HEK293 (cell line): ENCODE measurements at regions not wholly inside any gene's neighbourhood (a gene's known extent, or its start where the extent isn't known, plus 50 kb on each side); places are given as distances from the start of the nearest gene placed in this dataset.

ENCODE experiments used
- CTCF ChIA-PET: fragments of 350-600 bp; formaldehyde crosslinking; extraction: SDS; loops from one replicate; lab custom pipeline; 2021; ENCODE audit warnings: antibody characterized with exemption; lab: Yijun Ruan, JAX
- POLR2A ChIA-PET: fragments of 300-600 bp; formaldehyde crosslinking; extraction: SDS; loops from one replicate; lab custom pipeline; 2020; ENCODE audit warnings: antibody characterized with exemption, inconsistent platforms; lab: Yijun Ruan, JAX
- H3K27ac ChIP-seq: fragments of 200-500 bp; sonication (Bioruptor generic); 2 replicates; pipeline ENCODE4 v1.5.1; 2014; ENCODE audit warnings: low read depth, low read length, control low read depth, inconsistent platforms; ENCODE audit errors: extremely low read depth
- H3K36me3 ChIP-seq, 2 experiments: fragments of 200-500 bp in 1 of 2; sonication (Bioruptor generic) in 1 of 2; 1 replicate in 1 of 2; 2 replicates in 1 of 2; pipeline ENCODE4 v1.5.1; 2014 to 2017; ENCODE audit warnings: inconsistent platforms in 2 of 2, low read length in 2 of 2; ENCODE audit not compliant: control insufficient read depth in 2 of 2, insufficient read depth in 1 of 2
- H3K4me1 ChIP-seq: fragments of 200-500 bp; sonication (Bioruptor generic); 2 replicates; pipeline ENCODE4 v1.5.1; 2014; ENCODE audit warnings: mild to moderate bottlenecking, low read length, inconsistent platforms; ENCODE audit not compliant: control insufficient read depth, insufficient read depth
- H3K4me3 ChIP-seq: 2 replicates; pipeline ENCODE4 v1.5.1; 2011; ENCODE audit warnings: low read depth, mild to moderate bottlenecking, control low read depth, low read length, moderate library complexity
- H3K9me3 ChIP-seq: fragments of 200-500 bp; sonication (Bioruptor generic); 2 replicates; pipeline ENCODE4 v1.5.1; 2014; ENCODE audit warnings: low read depth, low read length, inconsistent platforms; ENCODE audit not compliant: control insufficient read depth, insufficient read depth
- GFI1B ChIP-seq: fragments of 450-650 bp; formaldehyde crosslinking; IDR thresholded peaks from 2 replicates; pipeline ENCODE4 v1.5.1; 2016; ENCODE audit warnings: missing biosample characterization, missing genetic modification characterization
- SALL2 ChIP-seq: fragments of 450-650 bp; formaldehyde crosslinking; IDR thresholded peaks from 2 replicates; pipeline ENCODE4 v1.5.0; 2017; ENCODE audit warnings: missing biosample characterization, mild to moderate bottlenecking, missing genetic modification characterization, borderline replicate concordance
- SETDB1 ChIP-seq: IDR thresholded peaks from one replicate; pipeline ENCODE4 v1.6.1; 2017; ENCODE audit warnings: mild to moderate bottlenecking, low read length, moderate library complexity, mixed read lengths; ENCODE audit not compliant: insufficient read length
- SP7 ChIP-seq: fragments of 450-650 bp; formaldehyde crosslinking; IDR thresholded peaks from 2 replicates; pipeline ENCODE4 v1.5.1; 2016; ENCODE audit warnings: missing biosample characterization, missing genetic modification characterization
- TCF7L2 ChIP-seq: IDR thresholded peaks from 2 replicates; pipeline ENCODE4 v1.6.1; 2011; ENCODE audit warnings: low read depth, mild to moderate bottlenecking, inconsistent platforms, low read length, moderate library complexity, borderline replicate concordance
- YY1 ChIP-seq: fragments of 450-650 bp; formaldehyde crosslinking; IDR thresholded peaks from 2 replicates; pipeline ENCODE4 v1.5.1; 2018; ENCODE audit warnings: missing biosample characterization, missing genetic modification characterization
- ZFHX2 ChIP-seq: fragments of 450-650 bp; formaldehyde crosslinking; conservative IDR thresholded peaks from 2 replicates; pipeline ENCODE4 v1.5.1; 2016; ENCODE audit warnings: missing biosample characterization, missing genetic modification characterization
- ZNF202 ChIP-seq: fragments of 450-650 bp; formaldehyde crosslinking; IDR thresholded peaks from 2 replicates; pipeline ENCODE4 v1.5.1; 2016; ENCODE audit warnings: missing biosample characterization, missing genetic modification characterization, borderline replicate concordance
- ZNF324 ChIP-seq: fragments of 450-650 bp; formaldehyde crosslinking; IDR thresholded peaks from 2 replicates; pipeline ENCODE4 v1.5.1; 2016; ENCODE audit warnings: missing biosample characterization, missing genetic modification characterization
- ZNF433 ChIP-seq: fragments of 450-650 bp; formaldehyde crosslinking; IDR thresholded peaks from 2 replicates; pipeline ENCODE4 v1.5.1; 2016; ENCODE audit warnings: missing biosample characterization, missing genetic modification characterization, low read depth
- ZNF544 ChIP-seq: fragments of 450-650 bp; formaldehyde crosslinking; IDR thresholded peaks from 2 replicates; pipeline ENCODE4 v1.5.0; 2017; ENCODE audit warnings: missing biosample characterization, missing genetic modification characterization
- ZNF558 ChIP-seq: fragments of 450-650 bp; formaldehyde crosslinking; IDR thresholded peaks from 2 replicates; pipeline ENCODE4 v1.5.1; 2016; ENCODE audit warnings: missing biosample characterization, missing genetic modification characterization
- ZNF654 ChIP-seq: fragments of 450-650 bp; formaldehyde crosslinking; IDR thresholded peaks from 2 replicates; pipeline ENCODE4 v1.5.1; 2016; ENCODE audit warnings: low read depth, missing biosample characterization, missing genetic modification characterization
- ZNF670 ChIP-seq: fragments of 450-650 bp; formaldehyde crosslinking; IDR thresholded peaks from 2 replicates; pipeline ENCODE4 v1.5.1; 2016; ENCODE audit warnings: missing biosample characterization, missing genetic modification characterization, low read depth
- ZNF707 ChIP-seq: fragments of 450-650 bp; formaldehyde crosslinking; IDR thresholded peaks from 2 replicates; pipeline ENCODE4 v1.5.1; 2016; ENCODE audit warnings: missing biosample characterization, missing genetic modification characterization
- ZNF76 ChIP-seq: fragments of 450-650 bp; formaldehyde crosslinking; IDR thresholded peaks from 2 replicates; pipeline ENCODE4; 2016; ENCODE audit warnings: low read depth, missing biosample characterization, missing genetic modification characterization, borderline replicate concordance
- ZNF768 ChIP-seq: fragments of 450-650 bp; formaldehyde crosslinking; IDR thresholded peaks from 2 replicates; pipeline ENCODE4 v1.5.1; 2018; ENCODE audit warnings: missing biosample characterization, mild to moderate bottlenecking, missing genetic modification characterization
- ZNF785 ChIP-seq: fragments of 450-650 bp; formaldehyde crosslinking; IDR thresholded peaks from 2 replicates; pipeline ENCODE4 v1.5.1; 2016; ENCODE audit warnings: missing biosample characterization, missing genetic modification characterization
- TF ChIP-seq, protein P1 (sequence below): fragments of 450-650 bp; formaldehyde crosslinking; IDR thresholded peaks from 2 replicates; pipeline ENCODE4 v1.5.1; 2017; ENCODE audit warnings: missing biosample characterization, missing genetic modification characterization
- TF ChIP-seq, protein P2 (sequence below): fragments of 450-650 bp; formaldehyde crosslinking; IDR thresholded peaks from 2 replicates; pipeline ENCODE4 v1.5.1; 2017; ENCODE audit warnings: missing biosample characterization, missing genetic modification characterization

DNA sequence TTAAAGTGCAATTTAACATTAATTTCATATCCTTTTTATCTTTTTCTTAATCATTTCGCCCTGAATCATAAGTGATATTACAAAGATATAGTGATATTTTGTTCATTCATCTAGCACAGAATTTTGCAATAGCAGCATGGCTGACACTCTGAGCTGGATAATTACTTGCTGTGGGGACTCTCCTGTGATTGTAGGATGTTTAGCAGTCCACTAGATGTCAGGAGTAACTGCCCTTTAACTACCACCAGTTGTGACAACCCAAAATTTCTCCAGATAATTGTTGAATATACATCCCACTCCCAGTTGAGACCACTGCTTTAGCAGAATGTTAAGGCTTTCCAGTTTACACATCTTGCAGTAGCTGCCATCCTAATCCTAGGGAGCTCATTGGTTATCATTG lies 196.8 kb upstream of the MBNL1 start:
- H3K4me3 ChIP-seq, result no peak overlapping the region
- H3K36me3 ChIP-seq, result no peaks in the 10 kb centered on the region
- no peaks in the 10 kb centered on the region for H3K9me3 ChIP-seq
- TF ChIP-seq, protein P1, sequence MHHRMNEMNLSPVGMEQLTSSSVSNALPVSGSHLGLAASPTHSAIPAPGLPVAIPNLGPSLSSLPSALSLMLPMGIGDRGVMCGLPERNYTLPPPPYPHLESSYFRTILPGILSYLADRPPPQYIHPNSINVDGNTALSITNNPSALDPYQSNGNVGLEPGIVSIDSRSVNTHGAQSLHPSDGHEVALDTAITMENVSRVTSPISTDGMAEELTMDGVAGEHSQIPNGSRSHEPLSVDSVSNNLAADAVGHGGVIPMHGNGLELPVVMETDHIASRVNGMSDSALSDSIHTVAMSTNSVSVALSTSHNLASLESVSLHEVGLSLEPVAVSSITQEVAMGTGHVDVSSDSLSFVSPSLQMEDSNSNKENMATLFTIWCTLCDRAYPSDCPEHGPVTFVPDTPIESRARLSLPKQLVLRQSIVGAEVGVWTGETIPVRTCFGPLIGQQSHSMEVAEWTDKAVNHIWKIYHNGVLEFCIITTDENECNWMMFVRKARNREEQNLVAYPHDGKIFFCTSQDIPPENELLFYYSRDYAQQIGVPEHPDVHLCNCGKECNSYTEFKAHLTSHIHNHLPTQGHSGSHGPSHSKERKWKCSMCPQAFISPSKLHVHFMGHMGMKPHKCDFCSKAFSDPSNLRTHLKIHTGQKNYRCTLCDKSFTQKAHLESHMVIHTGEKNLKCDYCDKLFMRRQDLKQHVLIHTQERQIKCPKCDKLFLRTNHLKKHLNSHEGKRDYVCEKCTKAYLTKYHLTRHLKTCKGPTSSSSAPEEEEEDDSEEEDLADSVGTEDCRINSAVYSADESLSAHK (tag by site-specific recombination), result no peak
- peak; percentile 61 for TF ChIP-seq ZNF654 (tag by site-specific recombination)
- TF ChIP-seq, all 188 proteins: peak for 1
- POLR2A ChIA-PET, result no interaction called here
- Histone ChIP-seq H3K27ac (no peak overlapping the region), H3K4me1 (no peaks in the 10 kb centered on the region)
- CTCF ChIA-PET, result interaction anchor here (0.5 to 2.3 kb wide), 18 partner anchors 10 to 400 kb away, joined by 3 to 7 read pairs (median 4); no protein-coding TSS in a partner anchor

DNA sequence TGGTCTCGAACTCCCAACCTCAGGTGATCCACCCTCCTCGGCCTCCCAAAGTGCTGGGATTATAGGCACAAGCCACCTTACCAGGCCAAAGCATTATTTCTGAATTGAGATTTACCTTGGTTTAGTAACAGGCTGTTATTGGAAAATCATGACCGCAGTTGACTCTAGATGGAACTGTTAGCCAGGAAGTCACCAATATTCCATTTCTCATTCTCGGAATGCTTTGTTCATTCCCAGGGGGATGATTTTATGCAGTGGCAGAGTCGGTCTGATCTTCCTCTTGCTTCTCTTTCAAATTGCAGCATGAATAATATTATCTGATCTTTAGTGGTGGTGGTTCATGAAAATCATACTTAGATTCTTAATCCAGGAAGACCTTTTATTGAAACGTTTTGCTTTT lies 195.5 kb upstream of the MBNL1 start:
- no peaks in the 10 kb centered on the region for H3K36me3 ChIP-seq
- CTCF ChIA-PET, result interaction anchor here (0.6 to 2.3 kb wide), 3 partner anchors 121 to 399 kb away, joined by 3 to 6 read pairs (median 4); no protein-coding TSS in a partner anchor
- POLR2A ChIA-PET, result no interaction called here
- no peak overlapping the region for H3K4me3 ChIP-seq
- H3K27ac ChIP-seq, result no peak overlapping the region
- no peaks in the 10 kb centered on the region for H3K4me1 ChIP-seq
- TF ChIP-seq ZNF670 (tag by site-specific recombination) (no peak), ZNF544 (tag by site-specific recombination) (no peak), SETDB1 (no peak), ZNF558 (tag by site-specific recombination) (no peak), TCF7L2 (no peak), ZNF785 (no peak), GFI1B (tag by site-specific recombination) (no peak), YY1 (tag by site-specific recombination) (no peak), SALL2 (tag by site-specific recombination) (no peak), ZNF202 (tag by site-specific recombination) (no peak), ZFHX2 (tag by site-specific recombination) (no peak), ZNF433 (tag by site-specific recombination) (no peak), ZNF324 (no peak), ZNF76 (no peak), ZNF707 (tag by site-specific recombination) (no peak)
- TF ChIP-seq, protein P2, sequence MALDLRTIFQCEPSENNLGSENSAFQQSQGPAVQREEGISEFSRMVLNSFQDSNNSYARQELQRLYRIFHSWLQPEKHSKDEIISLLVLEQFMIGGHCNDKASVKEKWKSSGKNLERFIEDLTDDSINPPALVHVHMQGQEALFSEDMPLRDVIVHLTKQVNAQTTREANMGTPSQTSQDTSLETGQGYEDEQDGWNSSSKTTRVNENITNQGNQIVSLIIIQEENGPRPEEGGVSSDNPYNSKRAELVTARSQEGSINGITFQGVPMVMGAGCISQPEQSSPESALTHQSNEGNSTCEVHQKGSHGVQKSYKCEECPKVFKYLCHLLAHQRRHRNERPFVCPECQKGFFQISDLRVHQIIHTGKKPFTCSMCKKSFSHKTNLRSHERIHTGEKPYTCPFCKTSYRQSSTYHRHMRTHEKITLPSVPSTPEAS (tag by site-specific recombination), result no peak
- TF ChIP-seq, all 188 proteins: peak for 0
- H3K9me3 ChIP-seq, result no peaks in the 10 kb centered on the region

DNA sequence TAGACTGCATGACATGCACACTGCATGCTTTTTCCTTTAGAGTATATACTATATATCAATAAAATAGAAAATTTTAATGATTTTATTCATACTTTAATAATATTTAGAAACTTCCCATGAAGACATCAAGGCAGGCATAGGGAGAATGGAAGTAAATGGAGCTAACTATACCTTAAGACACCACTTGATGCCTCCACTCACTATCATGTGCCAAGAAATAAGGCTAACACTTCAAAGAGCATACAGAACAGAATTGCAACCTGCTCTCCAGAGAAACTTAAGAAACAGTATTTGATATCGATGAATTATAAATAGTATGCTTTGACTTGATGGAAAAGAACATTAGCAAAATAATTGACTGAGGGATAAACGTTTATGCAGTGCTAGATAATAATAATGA lies 192.6 kb upstream of the MBNL1 start:
- H3K9me3 ChIP-seq, result no peaks in the 10 kb centered on the region
- H3K4me1 ChIP-seq, result no peaks in the 10 kb centered on the region
- CTCF ChIA-PET, result interaction anchor here (0.6 to 0.9 kb wide), 2 partner anchors 13 to 193 kb away, joined by 3 read pairs; no protein-coding TSS in a partner anchor
- TF ChIP-seq TCF7L2 (no peak), SP7 (tag by site-specific recombination) (no peak), ZNF768 (tag by site-specific recombination) (no peak)
- TF ChIP-seq, all 188 proteins: peak for 0
- Histone ChIP-seq H3K36me3 (no peaks in the 10 kb centered on the region), H3K27ac (no peak overlapping the region), H3K4me3 (no peak overlapping the region)
- POLR2A ChIA-PET, result no interaction called here
